ENCODE measurements at regions not wholly inside any gene's neighbourhood (a gene's known extent, or its start where the extent isn't known, plus 50 kb on each side); places are given as distances from the start of the nearest gene placed in this dataset.

GRCh38 chr5:143677403-143677802 is 134.6 kb upstream of the HMHB1 start:
- no peak for TF ChIP-seq CTCF (conservative IDR thresholded peaks at IDR 0.05; ENCODE audit: low read length)
- no peak for TF ChIP-seq EZH2phosphoT487 (IDR thresholded peaks at IDR 0.05; ENCODE audit: borderline replicate concordance)
